Astrocyte of the spinal cord (primary cell): ENCODE measurements at regions not wholly inside any gene's neighbourhood (a gene's known extent, or its start where the extent isn't known, plus 50 kb on each side); places are given as distances from the start of the nearest gene placed in this dataset.

Source experiments
- DNase-seq: peaks from one replicate; pipeline ENCODE4 v3.0.0; 2011; ENCODE audit warnings: low read depth, low spot score
- H3K4me3 ChIP-seq: 2 replicates; pipeline ENCODE4 v1.5.1; 2011; ENCODE audit warnings: low read depth, mild to moderate bottlenecking, low read length, moderate library complexity
- in situ Hi-C: cut with HindIII; loops from 2 replicates; pipeline ENCODE4 v1.10.0; 2017; ENCODE audit warnings: low sequenced_read_pairs
- TF ChIP-seq, protein P1 (sequence below): IDR thresholded peaks from 2 replicates; pipeline ENCODE4 v1.5.1; 2012; ENCODE audit warnings: low read depth, mild to moderate bottlenecking, low read length, inconsistent platforms

- in situ Hi-C loops = no loop called here
- no peak for DNase-seq
- TF ChIP-seq, protein P1, sequence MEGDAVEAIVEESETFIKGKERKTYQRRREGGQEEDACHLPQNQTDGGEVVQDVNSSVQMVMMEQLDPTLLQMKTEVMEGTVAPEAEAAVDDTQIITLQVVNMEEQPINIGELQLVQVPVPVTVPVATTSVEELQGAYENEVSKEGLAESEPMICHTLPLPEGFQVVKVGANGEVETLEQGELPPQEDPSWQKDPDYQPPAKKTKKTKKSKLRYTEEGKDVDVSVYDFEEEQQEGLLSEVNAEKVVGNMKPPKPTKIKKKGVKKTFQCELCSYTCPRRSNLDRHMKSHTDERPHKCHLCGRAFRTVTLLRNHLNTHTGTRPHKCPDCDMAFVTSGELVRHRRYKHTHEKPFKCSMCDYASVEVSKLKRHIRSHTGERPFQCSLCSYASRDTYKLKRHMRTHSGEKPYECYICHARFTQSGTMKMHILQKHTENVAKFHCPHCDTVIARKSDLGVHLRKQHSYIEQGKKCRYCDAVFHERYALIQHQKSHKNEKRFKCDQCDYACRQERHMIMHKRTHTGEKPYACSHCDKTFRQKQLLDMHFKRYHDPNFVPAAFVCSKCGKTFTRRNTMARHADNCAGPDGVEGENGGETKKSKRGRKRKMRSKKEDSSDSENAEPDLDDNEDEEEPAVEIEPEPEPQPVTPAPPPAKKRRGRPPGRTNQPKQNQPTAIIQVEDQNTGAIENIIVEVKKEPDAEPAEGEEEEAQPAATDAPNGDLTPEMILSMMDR = no peak
- no peak overlapping the region for H3K4me3 ChIP-seq
Measured at GRCh38 chr4:26071688-26072087, 157.7 kb downstream of the SMIM20 start.

- in situ Hi-C loops = no loop called here
- no peak overlapping the region for H3K4me3 ChIP-seq
- no peak for DNase-seq
- TF ChIP-seq, protein P1 = no peak
Measured at GRCh38 chr4:26073886-26074560, 160.0 kb downstream of the SMIM20 start.

DNA sequence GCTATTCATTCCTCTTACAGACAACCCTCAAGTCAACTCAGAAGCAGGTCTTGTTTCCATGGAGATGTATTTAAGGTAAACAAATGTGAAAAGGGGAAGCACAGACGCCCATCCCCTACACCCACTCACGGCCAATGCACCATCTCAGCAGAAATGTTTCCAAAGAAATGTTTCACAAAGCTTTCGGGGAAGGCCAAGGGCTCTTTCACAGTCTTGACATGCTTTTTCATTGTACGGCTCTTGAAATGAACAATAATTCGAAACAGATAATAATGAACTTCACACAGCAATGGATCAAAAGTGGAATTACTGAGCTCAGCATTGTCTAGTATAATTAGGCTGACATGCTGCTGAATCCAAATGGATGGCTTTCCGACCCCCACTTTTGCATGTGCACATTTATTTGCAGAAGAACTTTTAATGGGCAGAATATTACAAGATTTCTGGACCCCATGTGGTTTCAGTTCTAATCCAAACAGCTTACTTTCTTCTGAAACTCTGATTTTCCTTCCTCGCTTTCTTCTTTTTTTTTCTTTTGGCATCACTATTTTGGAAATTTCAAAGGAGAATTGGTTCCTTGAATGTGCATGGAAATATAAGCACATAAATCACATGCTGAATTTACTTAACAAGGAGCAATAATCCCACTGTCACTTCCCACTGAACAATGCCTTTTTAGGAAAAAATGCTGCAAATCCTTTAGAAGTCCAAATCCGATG, 160.9 kb downstream of the SMIM20 start:
- TF ChIP-seq, protein P1 = no peak
- no peak overlapping the region for H3K4me3 ChIP-seq
- DNase-seq = no peak
- in situ Hi-C loops = no loop called here

DNA sequence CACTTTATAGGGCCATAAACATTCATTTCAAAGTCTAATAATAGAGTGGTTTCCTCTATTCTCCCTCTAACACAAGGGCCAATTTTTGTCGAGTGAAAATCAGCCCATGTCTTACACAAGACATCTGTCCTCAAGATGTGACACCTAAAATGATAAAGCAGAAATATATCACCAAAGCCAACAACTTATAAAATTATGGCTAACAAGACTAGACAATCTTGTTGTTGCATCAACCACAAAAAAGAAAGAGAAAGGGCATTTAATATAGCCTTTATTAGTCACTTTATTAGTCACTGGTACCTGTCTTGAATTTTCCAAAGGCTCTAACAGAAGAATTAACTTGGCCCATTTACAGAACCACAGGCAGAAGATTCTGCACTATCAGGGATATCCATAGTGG, 161.6 kb downstream of the SMIM20 start:
- in situ Hi-C loops = no loop called here
- DNase-seq = no peak
- H3K4me3 ChIP-seq = no peak overlapping the region

DNA sequence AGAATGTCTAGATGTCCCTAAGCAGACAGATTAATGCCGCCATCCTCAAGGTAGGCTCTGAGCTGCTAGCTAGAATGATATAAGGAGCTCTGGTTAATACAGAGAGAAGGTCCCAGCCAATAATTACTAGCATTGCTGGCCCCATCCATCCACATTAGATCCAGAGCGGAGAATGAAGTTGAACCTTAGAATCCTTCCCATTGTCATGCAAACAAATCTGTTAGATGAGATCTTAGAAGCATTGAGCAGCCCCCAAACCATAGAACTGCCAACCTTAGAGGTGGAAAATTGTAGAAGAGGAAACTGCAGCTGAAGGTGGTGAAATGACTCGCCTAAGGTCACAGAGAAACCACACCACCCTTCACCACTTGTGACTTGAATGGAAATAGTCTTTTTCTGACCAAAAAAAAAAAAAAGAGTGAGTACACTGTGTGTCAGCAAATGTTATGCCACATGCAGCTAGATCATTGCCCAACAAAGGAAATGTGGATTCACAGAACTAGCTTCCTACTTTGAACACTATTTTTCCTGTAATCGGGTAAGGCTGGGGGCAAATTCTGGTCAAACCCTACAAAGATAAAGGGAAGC, 162.1 kb downstream of the SMIM20 start:
- TF ChIP-seq, protein P1 = no peak
- DNase-seq = peak; percentile 35
- in situ Hi-C loops = no loop called here
- H3K4me3 ChIP-seq = no peak overlapping the region

More for the DNA sequence above, 161.6 kb downstream of the SMIM20 start:
- TF ChIP-seq, protein P1 = no peak

DNA sequence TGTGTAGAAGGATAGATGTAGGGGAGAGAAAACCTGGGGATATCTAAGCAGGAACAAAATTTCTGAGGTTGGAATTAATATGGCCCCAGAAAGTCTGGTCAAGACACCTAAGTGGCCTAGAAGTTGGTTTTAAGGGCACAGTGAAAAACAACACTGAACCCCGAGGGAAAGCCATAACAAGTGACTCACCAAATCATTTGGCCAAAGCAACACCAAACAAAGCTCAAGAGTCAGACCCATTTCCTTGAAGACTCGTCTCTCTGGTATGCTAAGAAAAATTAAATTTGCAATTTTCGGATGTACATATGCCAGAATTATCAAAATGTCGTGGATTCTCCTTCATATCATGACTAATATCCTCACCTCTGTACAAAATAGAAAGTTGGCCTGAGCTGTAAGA, 162.9 kb downstream of the SMIM20 start:
- TF ChIP-seq, protein P1 = no peak
- in situ Hi-C loops = no loop called here
- no peak overlapping the region for H3K4me3 ChIP-seq
- DNase-seq = no peak
